Mucosa of rectum (tissue), 2 donors: ENCODE measurements at regions not wholly inside any gene's neighbourhood (a gene's known extent, or its start where the extent isn't known, plus 50 kb on each side); places are given as distances from the start of the nearest gene placed in this dataset.
A peak's percentile ranks its signal among the peaks of the same experiment; 100 is the strongest.
"Not testable (repeated sequence)": the region's sequence is repeated elsewhere in the genome, so short reads cannot be mapped to it uniquely, and the experiment has no call there.

Experiments
- H3K27ac ChIP-seq, 2 donors: one replicate each; pipeline ENCODE4 v1.7.0; 2013; ENCODE audit warnings: inconsistent platforms in 2 of 2, low read depth in 2 of 2, low read length in 2 of 2
- H3K27me3 ChIP-seq, 2 donors: one replicate each; pipeline ENCODE4 v1.7.0; 2013; ENCODE audit warnings: low read length in 2 of 2; ENCODE audit not compliant: control insufficient read depth in 2 of 2, insufficient read depth in 2 of 2
- H3K36me3 ChIP-seq, 2 donors: one replicate each; pipeline ENCODE4 v1.7.0; 2013; ENCODE audit warnings: low read length in 2 of 2; ENCODE audit not compliant: control insufficient read depth in 2 of 2, insufficient read depth in 2 of 2
- H3K4me1 ChIP-seq, 2 donors: one replicate each; pipeline ENCODE4 v1.7.0; 2013; ENCODE audit warnings: low read length in 2 of 2, mild to moderate bottlenecking in 1 of 2; ENCODE audit not compliant: control insufficient read depth in 2 of 2, insufficient read depth in 2 of 2
- H3K4me3 ChIP-seq, 2 donors: one replicate each; pipeline ENCODE4 v1.7.0; 2013; ENCODE audit warnings: low read length in 2 of 2
- H3K9ac ChIP-seq, 2 donors: one replicate each; pipeline ENCODE4 v1.7.0; 2013; ENCODE audit warnings: low read length in 2 of 2, low read depth in 1 of 2, mild to moderate bottlenecking in 1 of 2
- H3K9me3 ChIP-seq, 2 donors: one replicate each; pipeline ENCODE4 v1.7.0; 2013; ENCODE audit warnings: low read length in 2 of 2; ENCODE audit not compliant: control insufficient read depth in 2 of 2
- donor health status: healthy.
- donor health status: Normal muscosa, but diverticular disease.

DNA sequence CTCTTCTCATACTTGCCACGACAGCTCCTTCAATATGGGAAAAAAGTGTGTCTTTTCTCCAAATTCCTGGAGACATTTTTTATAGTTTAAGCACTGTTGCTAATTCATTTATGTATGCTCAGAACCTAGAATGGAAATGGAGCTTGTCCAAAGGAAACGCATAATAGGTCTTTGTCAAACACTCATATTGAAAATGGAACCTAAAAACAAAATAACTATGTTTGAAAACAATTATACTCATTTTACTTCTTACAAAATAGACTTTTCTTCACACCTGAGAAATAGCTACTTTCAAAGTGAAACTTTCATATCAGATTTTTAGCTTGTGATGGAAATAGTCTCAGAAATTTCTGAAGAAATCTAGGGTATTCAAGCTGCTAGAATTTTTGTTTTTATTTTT lies 529.7 kb upstream of the BOD1L1 start:
- no peak overlapping the region for H3K4me3 ChIP-seq
- no peak overlapping the region for H3K9ac ChIP-seq
- H3K27me3 ChIP-seq, result no peaks in the 10 kb centered on the region
- H3K4me1 ChIP-seq, result no peaks in the 10 kb centered on the region
- H3K9me3 ChIP-seq, result no peaks in the 10 kb centered on the region
- H3K27ac ChIP-seq, result no peak overlapping the region
- H3K36me3 ChIP-seq, result no peaks in the 10 kb centered on the region

DNA sequence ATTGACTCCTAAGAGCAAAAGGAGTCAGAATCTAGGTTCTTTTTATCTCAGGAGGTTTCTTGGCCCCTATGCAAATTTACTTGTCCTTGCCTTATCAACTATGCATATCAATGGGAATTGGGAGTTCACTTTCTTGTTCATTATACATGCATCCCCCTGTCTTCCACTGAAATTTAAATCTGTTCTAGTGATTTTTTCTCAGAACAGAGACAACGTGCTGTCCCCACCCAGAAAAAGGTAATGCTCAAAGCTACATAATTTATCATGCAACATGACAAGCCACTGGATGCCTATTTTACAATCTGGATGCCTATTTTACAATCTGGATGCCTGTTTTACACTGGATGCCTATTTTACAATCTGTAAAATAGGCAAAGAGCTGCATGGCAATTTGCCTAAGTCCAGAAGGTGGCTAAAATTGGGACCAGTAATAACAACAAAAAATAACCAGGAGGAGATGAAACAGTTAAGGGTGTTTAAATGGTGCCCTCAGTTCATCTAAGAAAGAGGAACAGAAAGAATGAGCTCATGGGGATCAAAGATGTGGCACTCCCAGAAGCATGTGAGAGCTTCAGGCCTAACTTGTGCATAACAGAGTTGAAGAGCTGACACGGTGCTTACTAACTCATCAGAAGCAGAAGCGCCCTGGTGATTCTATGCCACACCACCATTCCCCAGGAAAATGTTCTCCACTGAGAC lies 537.8 kb upstream of the BOD1L1 start:
- no peak overlapping the region for H3K4me3 ChIP-seq
- H3K4me1 ChIP-seq, result no peaks in the 10 kb centered on the region
- H3K9ac ChIP-seq, result no peak overlapping the region
- no peaks in the 10 kb centered on the region for H3K36me3 ChIP-seq
- no peak overlapping the region for H3K27ac ChIP-seq
- no peaks in the 10 kb centered on the region for H3K9me3 ChIP-seq
- H3K27me3 ChIP-seq, result no peaks in the 10 kb centered on the region

GRCh38 chr4:14167876-14168510 lies 540.5 kb upstream of the BOD1L1 start:
- no peaks in the 10 kb centered on the region for H3K27me3 ChIP-seq
- H3K4me3 ChIP-seq, result no peak overlapping the region
- no peaks in the 10 kb centered on the region for H3K36me3 ChIP-seq

GRCh38 chr4:14168919-14169318 lies 541.4 kb upstream of the BOD1L1 start:
- H3K4me3 ChIP-seq, result no peak overlapping the region
- H3K36me3 ChIP-seq, result no peaks in the 10 kb centered on the region
- H3K9me3 ChIP-seq, result no peaks in the 10 kb centered on the region
- no peak overlapping the region for H3K27ac ChIP-seq
- H3K27me3 ChIP-seq, result no peaks in the 10 kb centered on the region
- no peak overlapping the region for H3K9ac ChIP-seq
- H3K4me1 ChIP-seq, result no peaks in the 10 kb centered on the region

More at GRCh38 chr4:14167876-14168510, 540.5 kb upstream of the BOD1L1 start:
- Histone ChIP-seq H3K4me1 (no peaks in the 10 kb centered on the region), H3K9ac (no peak overlapping the region), H3K27ac (no peak overlapping the region), H3K9me3 (no peaks in the 10 kb centered on the region)

GRCh38 chr4:14169460-14169859 lies 541.9 kb upstream of the BOD1L1 start:
- H3K9ac ChIP-seq, result no peak overlapping the region
- no peaks in the 10 kb centered on the region for H3K36me3 ChIP-seq
- H3K4me3 ChIP-seq, result no peak overlapping the region
- H3K4me1 ChIP-seq, result no peaks in the 10 kb centered on the region
- H3K9me3 ChIP-seq, result no peaks in the 10 kb centered on the region
- no peaks in the 10 kb centered on the region for H3K27me3 ChIP-seq
- H3K27ac ChIP-seq, result no peak overlapping the region

- not testable (repeated sequence) for H3K9ac ChIP-seq, H3K9me3 ChIP-seq, H3K27me3 ChIP-seq, H3K4me3 ChIP-seq, H3K36me3 ChIP-seq, H3K27ac ChIP-seq, H3K4me1 ChIP-seq
Measured at GRCh38 chr4:14169940-14170339, 542.4 kb upstream of the BOD1L1 start.

- no peak overlapping the region for H3K9ac ChIP-seq
- H3K36me3 ChIP-seq, result no peaks in the 10 kb centered on the region
- no peak overlapping the region for H3K27ac ChIP-seq
- no peaks in the 10 kb centered on the region for H3K27me3 ChIP-seq
- H3K9me3 ChIP-seq, result no peaks in the 10 kb centered on the region
- H3K4me1 ChIP-seq, result no peaks in the 10 kb centered on the region
- no peak overlapping the region for H3K4me3 ChIP-seq
Measured at GRCh38 chr4:14176613-14177012, 549.1 kb upstream of the BOD1L1 start.

- Histone ChIP-seq H3K4me3 (no peak overlapping the region), H3K9ac (no peak overlapping the region), H3K27ac (peak overlapping the region; percentile 61 to 67), H3K9me3 (no peaks in the 10 kb centered on the region), H3K36me3 (no peaks in the 10 kb centered on the region), H3K4me1 (no peaks in the 10 kb centered on the region), H3K27me3 (no peaks in the 10 kb centered on the region)
Measured at GRCh38 chr4:14177987-14178386, 550.5 kb upstream of the BOD1L1 start.

- Histone ChIP-seq H3K4me1 (no peaks in the 10 kb centered on the region), H3K36me3 (no peaks in the 10 kb centered on the region), H3K9ac (no peak overlapping the region), H3K27me3 (no peaks in the 10 kb centered on the region), H3K9me3 (no peaks in the 10 kb centered on the region), H3K27ac (peak overlapping the region in 1 of 2 donors; percentile 67), H3K4me3 (no peak overlapping the region)
Measured at GRCh38 chr4:14178421-14178820, 550.9 kb upstream of the BOD1L1 start.

- Histone ChIP-seq H3K36me3 (no peaks in the 10 kb centered on the region), H3K27ac (no peak overlapping the region), H3K27me3 (no peaks in the 10 kb centered on the region), H3K4me1 (no peaks in the 10 kb centered on the region), H3K9me3 (no peaks in the 10 kb centered on the region), H3K4me3 (no peak overlapping the region), H3K9ac (no peak overlapping the region)
Measured at GRCh38 chr4:14180166-14180565, 552.6 kb upstream of the BOD1L1 start.
